Ovary (tissue), 3 donors: ENCODE measurements at regions not wholly inside any gene's neighbourhood (a gene's known extent, or its start where the extent isn't known, plus 50 kb on each side); places are given as distances from the start of the nearest gene placed in this dataset.

Experiments used
- POLR2A ChIP-seq: fragments of 450-650 bp; IDR thresholded peaks from one replicate; pipeline ENCODE4 v1.6.1; 2017; ENCODE audit warnings: antibody characterized with exemption, mild to moderate bottlenecking, moderate library complexity
- TF ChIP-seq, protein P1 (sequence below), 3 donors: fragments of 450-650 bp in 2 of 3; fragments of 200-600 bp in 1 of 3; IDR thresholded peaks; one replicate each; pipeline versions ENCODE4 v1.5.1 to v1.8.0; 2016 to 2022; ENCODE audit warnings: antibody characterized with exemption in 3 of 3, mild to moderate bottlenecking in 1 of 3
- donor health status: DM: no; HTN: no; CAD: no.

DNA sequence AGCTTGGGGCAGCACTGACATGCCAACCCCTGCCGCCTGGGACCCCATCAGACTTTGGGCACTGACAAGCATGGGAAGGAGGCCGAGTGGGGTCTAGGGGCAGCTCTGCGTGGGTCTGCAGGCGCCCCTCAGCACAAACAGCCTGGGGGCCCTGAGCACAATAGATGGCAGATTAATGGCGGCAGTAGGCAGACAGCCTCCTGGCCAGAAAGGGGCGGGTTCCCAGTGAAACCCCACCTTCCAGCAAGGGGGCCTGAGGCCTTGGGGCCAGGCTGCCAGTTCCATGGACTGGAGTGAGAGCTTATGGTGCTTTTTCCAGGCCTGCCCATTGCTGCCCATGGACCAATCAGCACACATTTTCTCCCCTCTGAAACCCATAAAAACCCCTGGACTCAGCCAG lies 2031.2 kb downstream of the EFNA5 start:
- TF ChIP-seq, protein P1, sequence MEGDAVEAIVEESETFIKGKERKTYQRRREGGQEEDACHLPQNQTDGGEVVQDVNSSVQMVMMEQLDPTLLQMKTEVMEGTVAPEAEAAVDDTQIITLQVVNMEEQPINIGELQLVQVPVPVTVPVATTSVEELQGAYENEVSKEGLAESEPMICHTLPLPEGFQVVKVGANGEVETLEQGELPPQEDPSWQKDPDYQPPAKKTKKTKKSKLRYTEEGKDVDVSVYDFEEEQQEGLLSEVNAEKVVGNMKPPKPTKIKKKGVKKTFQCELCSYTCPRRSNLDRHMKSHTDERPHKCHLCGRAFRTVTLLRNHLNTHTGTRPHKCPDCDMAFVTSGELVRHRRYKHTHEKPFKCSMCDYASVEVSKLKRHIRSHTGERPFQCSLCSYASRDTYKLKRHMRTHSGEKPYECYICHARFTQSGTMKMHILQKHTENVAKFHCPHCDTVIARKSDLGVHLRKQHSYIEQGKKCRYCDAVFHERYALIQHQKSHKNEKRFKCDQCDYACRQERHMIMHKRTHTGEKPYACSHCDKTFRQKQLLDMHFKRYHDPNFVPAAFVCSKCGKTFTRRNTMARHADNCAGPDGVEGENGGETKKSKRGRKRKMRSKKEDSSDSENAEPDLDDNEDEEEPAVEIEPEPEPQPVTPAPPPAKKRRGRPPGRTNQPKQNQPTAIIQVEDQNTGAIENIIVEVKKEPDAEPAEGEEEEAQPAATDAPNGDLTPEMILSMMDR (IDR thresholded peaks at IDR 0.05) = no peak
- no peak for TF ChIP-seq POLR2A
